ENCODE measurements at regions not wholly inside any gene's neighbourhood (a gene's known extent, or its start where the extent isn't known, plus 50 kb on each side); places are given as distances from the start of the nearest gene placed in this dataset.

DNA sequence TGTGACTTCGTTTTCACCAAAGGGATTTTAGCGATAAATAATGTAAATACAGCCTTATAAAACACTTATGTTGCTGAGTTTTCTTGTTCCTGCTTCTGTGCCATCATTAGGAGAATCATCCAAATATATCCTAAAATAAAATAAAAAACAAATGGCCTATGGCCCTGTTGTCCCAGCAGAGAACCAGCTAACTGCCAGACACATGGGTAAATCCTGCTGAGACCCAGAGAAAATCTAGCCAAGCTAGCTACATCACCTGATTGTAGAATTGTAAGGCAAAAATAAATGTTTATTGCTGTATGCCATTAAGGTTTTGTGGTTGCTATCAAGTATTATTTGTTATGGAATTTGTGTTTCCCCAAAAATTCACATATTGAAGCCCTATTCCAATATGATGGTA is 631.2 kb upstream of the SYNCRIP start:
- H3K4me3 ChIP-seq = no peak overlapping the region
- TF ChIP-seq, protein P1, sequence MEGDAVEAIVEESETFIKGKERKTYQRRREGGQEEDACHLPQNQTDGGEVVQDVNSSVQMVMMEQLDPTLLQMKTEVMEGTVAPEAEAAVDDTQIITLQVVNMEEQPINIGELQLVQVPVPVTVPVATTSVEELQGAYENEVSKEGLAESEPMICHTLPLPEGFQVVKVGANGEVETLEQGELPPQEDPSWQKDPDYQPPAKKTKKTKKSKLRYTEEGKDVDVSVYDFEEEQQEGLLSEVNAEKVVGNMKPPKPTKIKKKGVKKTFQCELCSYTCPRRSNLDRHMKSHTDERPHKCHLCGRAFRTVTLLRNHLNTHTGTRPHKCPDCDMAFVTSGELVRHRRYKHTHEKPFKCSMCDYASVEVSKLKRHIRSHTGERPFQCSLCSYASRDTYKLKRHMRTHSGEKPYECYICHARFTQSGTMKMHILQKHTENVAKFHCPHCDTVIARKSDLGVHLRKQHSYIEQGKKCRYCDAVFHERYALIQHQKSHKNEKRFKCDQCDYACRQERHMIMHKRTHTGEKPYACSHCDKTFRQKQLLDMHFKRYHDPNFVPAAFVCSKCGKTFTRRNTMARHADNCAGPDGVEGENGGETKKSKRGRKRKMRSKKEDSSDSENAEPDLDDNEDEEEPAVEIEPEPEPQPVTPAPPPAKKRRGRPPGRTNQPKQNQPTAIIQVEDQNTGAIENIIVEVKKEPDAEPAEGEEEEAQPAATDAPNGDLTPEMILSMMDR (IDR thresholded peaks at IDR 0.05) = no peak
- H3K27ac ChIP-seq = no peak overlapping the region
- DNase-seq (ENCODE audit: low spot score) = no peak

DNA sequence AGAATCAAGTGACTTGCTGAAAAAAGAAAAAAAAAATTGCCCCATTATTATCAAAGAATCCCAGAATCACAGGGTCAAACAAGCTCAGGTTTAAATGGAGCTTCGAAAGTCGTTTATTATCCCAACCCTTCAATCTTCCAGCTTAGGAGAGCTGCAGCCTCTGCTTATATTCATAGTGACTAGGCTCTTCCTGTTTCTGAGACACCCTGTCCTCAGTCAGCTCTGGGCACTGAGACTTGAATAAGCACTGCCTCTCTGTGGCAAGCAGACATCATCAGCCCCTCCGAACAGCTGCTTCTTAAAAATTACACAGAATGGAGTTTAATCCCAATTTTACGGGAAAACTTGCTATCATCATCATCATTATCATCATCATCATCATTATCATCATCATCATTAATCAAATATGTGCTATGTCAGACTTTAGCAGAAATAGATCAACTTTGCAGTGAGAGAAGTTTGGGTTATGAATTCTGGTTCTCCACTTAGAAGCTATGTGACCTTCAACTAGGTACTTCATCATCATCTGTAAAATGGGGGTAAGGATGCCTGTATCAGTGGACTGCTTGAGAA is 614.0 kb upstream of the SYNCRIP start:
- TF ChIP-seq, protein P1 (IDR thresholded peaks at IDR 0.05) = no peak
- no peak overlapping the region for H3K27ac ChIP-seq
- no peak overlapping the region for H3K4me3 ChIP-seq
- no peak for DNase-seq (ENCODE audit: low spot score)

DNA sequence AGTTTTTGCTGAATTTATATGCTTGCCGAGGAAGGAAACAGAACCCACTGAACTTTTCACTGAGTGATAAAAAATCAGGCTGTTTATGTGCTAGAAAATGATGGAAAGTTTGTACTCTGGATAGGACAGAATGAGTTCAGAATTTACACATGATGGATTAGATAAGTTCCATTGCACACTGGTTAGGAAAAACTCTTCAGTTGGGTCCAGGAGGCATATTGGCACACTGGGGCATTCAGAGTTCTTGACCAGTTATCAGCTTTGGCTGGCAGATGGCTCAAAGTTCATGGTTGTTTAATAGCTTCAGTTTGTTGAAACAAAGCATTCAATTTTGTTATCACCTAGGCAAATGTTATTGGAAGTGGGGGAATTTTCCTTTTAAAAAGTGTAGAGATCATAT is 613.3 kb upstream of the SYNCRIP start:
- Histone ChIP-seq H3K27ac (no peak overlapping the region), H3K4me3 (no peak overlapping the region)
- DNase-seq (ENCODE audit: low spot score) = no peak
- TF ChIP-seq, protein P1 (IDR thresholded peaks at IDR 0.05) = no peak

DNA sequence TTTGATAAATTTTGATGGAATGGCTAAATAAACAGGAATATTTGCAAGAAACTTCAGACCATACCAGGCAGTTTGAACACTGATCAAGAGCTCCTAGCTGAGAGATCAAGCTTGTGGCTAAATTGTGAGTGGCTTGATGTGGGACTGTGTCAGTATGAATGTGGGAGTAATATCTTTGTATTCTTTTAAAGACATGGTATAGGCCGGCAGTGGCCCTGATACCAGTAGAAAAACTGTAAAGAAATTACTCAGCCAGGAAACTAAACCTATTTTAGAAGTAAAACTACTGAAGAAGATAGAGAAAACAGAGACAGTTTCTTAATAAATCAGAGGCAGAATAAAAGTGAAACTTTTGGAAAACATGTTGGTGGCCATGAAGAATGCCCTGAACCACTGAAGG is 608.4 kb upstream of the SYNCRIP start:
- TF ChIP-seq, protein P1 (IDR thresholded peaks at IDR 0.05) = no peak
- Histone ChIP-seq H3K4me3 (no peak overlapping the region), H3K27ac (no peak overlapping the region)
- no peak for DNase-seq (ENCODE audit: low spot score)

DNA sequence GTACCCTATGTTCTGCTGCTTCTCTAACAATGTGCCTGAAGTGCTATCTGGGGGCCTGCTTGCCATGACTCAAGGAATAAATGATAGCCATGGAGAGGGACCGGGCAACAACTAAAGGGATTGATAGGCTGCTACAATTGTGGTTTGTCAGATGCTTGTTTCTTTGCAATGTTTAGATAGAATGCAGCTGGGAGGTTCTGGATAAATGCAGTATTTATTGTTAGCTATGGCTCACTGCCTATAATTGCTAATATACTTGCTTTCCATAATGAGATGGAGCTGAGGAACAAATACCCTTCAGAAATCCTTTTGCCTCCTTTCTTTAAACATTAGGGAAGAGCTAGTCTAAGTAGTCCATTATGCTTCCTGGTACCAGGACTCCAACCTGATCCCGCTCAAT is 575.2 kb upstream of the SYNCRIP start:
- no peak for DNase-seq (ENCODE audit: low spot score)
- no peak overlapping the region for H3K27ac ChIP-seq
- no peak overlapping the region for H3K4me3 ChIP-seq
- TF ChIP-seq, protein P1 (IDR thresholded peaks at IDR 0.05) = no peak

DNA sequence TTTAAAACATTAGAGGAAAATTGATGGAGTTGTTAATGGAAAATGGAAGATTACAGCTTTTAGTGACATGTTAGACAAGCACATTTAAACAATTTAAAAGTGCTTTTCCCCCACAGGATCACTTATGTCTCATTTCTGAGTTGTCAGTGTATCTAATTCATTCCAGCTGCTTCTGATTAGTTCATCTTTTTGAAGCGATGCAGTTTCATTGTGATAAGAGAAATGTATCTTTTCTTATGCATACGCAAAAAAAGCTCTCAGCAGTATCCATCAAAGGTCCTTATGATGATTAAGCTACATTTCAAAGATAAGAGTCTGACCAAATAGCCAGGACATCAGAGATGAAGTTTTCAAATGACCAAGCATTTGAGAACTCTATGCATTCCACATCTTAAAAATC is 572.6 kb upstream of the SYNCRIP start:
- no peak overlapping the region for H3K4me3 ChIP-seq
- TF ChIP-seq, protein P1 (IDR thresholded peaks at IDR 0.05) = no peak
- no peak for DNase-seq (ENCODE audit: low spot score)
- no peak overlapping the region for H3K27ac ChIP-seq

DNA sequence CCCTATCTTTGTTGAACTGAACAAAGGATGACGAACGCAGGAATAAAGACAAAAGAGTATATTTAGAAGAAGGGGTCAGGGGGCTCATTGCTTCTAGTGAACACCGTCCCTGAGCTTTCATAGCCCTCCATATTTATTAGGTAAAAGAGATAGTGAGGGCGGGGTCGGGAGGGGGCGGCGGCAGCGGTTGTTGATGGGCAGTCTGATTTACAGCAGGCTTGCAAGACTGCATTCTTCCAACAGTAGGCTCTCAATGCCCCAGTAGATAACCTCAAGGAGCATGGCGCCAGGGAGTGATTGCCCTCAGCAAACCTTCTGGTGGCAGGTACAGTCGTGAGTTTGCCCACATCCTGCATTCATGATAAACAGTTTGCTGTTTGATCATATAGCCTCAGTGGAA is 563.3 kb upstream of the SYNCRIP start:
- Histone ChIP-seq H3K4me3 (no peak overlapping the region), H3K27ac (no peak overlapping the region)
- TF ChIP-seq, protein P1 (IDR thresholded peaks at IDR 0.05) = no peak
- no peak for DNase-seq (ENCODE audit: low spot score)
